ENCODE measurements at regions not wholly inside any gene's neighbourhood (a gene's known extent, or its start where the extent isn't known, plus 50 kb on each side); places are given as distances from the start of the nearest gene placed in this dataset.

DNA sequence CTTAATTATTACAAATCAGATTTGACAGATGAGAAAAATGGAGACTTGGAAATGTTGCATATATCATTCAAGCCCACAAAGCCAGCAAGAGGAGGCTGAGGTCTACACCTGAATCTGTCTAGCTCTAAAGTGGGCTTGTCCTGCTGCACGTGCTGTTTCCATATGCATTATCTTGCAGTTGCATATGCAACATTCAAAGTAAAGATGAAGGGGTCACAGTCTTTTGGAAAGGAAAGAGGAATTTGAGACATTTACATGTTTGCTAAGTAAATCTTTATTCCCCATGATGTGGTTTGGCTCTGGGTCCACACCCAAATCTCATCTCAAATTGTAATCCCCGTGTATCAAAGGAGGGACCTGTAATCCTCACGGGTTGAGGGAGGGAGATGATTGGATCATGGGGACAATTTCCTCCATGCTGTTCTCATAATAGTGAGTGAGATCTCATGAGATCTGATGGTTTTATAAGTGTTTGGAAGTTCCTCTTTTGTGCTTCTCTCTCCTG is 98.3 kb downstream of the BACH1 start:
- Histone ChIP-seq H3K9ac (ENCODE audit: low read depth in 2 of 2, low read length in 2 of 2) (no peak overlapping the region), H3K4me1 (no peaks in the 10 kb centered on the region), H3K27me3 (no peaks in the 10 kb centered on the region), H3K4me3 (no peak overlapping the region), H3K9me3 (no peaks in the 10 kb centered on the region), H3K36me3 (no peaks in the 10 kb centered on the region), H3K27ac (no peak overlapping the region)
- intact Hi-C loops (cut with DNase I), result no loop called here
- TF ChIP-seq, protein P1, sequence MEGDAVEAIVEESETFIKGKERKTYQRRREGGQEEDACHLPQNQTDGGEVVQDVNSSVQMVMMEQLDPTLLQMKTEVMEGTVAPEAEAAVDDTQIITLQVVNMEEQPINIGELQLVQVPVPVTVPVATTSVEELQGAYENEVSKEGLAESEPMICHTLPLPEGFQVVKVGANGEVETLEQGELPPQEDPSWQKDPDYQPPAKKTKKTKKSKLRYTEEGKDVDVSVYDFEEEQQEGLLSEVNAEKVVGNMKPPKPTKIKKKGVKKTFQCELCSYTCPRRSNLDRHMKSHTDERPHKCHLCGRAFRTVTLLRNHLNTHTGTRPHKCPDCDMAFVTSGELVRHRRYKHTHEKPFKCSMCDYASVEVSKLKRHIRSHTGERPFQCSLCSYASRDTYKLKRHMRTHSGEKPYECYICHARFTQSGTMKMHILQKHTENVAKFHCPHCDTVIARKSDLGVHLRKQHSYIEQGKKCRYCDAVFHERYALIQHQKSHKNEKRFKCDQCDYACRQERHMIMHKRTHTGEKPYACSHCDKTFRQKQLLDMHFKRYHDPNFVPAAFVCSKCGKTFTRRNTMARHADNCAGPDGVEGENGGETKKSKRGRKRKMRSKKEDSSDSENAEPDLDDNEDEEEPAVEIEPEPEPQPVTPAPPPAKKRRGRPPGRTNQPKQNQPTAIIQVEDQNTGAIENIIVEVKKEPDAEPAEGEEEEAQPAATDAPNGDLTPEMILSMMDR (IDR thresholded peaks at IDR 0.05), result no peak
- no peak for DNase-seq

GRCh38 chr21:29403301-29403700 is 104.6 kb downstream of the BACH1 start:
- Histone ChIP-seq H3K4me1 (no peaks in the 10 kb centered on the region), H3K9me3 (no peaks in the 10 kb centered on the region), H3K4me3 (no peak overlapping the region), H3K9ac (ENCODE audit: low read depth in 2 of 2, low read length in 2 of 2) (no peak overlapping the region), H3K27me3 (no peaks in the 10 kb centered on the region), H3K36me3 (no peaks in the 10 kb centered on the region), H3K27ac (no peak overlapping the region)
- intact Hi-C loops (cut with DNase I), result no loop called here
- DNase-seq, result no peak
- TF ChIP-seq, protein P1 (IDR thresholded peaks at IDR 0.05), result no peak

DNA sequence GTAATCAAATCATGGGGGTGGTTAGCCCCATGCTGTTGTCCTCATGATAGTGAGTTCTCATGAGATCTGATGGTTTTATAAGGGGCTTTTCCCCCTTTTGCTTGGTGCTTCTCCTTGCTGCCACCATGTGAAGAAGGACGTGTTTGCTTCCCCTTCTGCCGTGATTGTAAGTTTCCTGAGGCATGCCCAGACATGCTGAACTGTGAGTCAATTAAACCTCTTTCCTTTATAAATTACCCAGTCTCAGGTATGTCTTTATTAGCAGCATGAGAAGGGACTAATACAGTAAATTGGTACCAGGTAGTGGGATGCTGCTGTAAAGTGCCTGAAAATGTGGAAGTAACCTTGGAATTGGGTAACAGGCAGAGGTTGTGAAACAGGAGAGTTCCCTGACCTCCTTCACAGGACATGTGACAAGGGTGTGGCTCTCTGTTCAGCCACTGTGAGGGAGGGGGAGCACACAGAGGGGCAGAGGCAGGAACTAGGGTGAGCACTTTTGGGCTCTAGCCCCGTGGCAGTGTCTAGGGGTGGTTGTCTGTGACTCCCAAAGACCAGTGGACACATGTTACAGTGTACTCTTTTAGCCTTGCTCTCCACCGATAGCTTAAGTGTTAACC is 105.3 kb downstream of the BACH1 start:
- intact Hi-C loops (cut with DNase I), result no loop called here
- TF ChIP-seq, protein P1 (IDR thresholded peaks at IDR 0.05), result no peak

DNA sequence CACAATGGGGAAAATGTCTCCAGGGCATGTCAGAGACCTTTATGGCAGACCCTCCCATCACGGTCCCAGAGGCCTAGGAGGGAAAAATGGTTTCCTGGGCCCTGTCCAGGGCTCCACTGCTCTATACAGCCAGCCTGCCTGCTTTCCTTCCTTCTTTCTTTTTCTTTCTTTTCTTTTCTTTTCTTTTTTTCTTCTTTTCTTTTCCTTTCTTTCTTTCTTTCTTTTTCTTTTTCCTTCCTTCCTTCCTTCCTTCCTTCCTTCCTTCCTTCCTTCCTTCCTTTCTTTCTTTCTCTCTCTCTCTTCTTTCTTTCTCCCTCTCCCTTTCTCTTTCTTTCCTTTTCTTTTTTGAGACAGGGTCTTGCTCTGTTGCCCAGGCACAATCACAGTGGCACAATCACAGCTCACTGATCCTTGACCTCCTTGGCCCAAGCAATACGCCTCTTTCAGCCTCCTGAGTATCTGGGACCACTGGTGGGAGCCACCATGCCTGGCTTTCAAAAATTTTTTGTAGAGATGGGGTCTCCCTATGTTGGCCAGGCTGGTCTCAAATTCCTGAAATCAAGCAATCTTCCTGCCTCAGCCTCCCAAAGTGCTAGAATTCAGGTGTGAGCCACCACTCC is 106.9 kb downstream of the BACH1 start:
- intact Hi-C loops (cut with DNase I), result no loop called here
- no peaks in the 10 kb centered on the region for H3K27me3 ChIP-seq
- H3K9me3 ChIP-seq, result no peaks in the 10 kb centered on the region
- H3K36me3 ChIP-seq, result no peaks in the 10 kb centered on the region
- no peak for DNase-seq
- H3K4me3 ChIP-seq, result no peak overlapping the region
- TF ChIP-seq, protein P1 (IDR thresholded peaks at IDR 0.05), result no peak
- no peaks in the 10 kb centered on the region for H3K4me1 ChIP-seq
- no peak overlapping the region for H3K27ac ChIP-seq
- no peak overlapping the region for H3K9ac ChIP-seq (ENCODE audit: low read depth in 2 of 2, low read length in 2 of 2)

More for the DNA sequence above, 105.3 kb downstream of the BACH1 start:
- no peaks in the 10 kb centered on the region for H3K4me1 ChIP-seq
- H3K27me3 ChIP-seq, result no peaks in the 10 kb centered on the region
- H3K27ac ChIP-seq, result no peak overlapping the region
- no peaks in the 10 kb centered on the region for H3K9me3 ChIP-seq
- no peak overlapping the region for H3K4me3 ChIP-seq
- no peak for DNase-seq
- no peaks in the 10 kb centered on the region for H3K36me3 ChIP-seq
- H3K9ac ChIP-seq (ENCODE audit: low read depth in 2 of 2, low read length in 2 of 2), result no peak overlapping the region

- H3K27ac ChIP-seq, result no peak overlapping the region
- no peaks in the 10 kb centered on the region for H3K4me1 ChIP-seq
- H3K9me3 ChIP-seq, result no peaks in the 10 kb centered on the region
- no peak overlapping the region for H3K4me3 ChIP-seq
- no peak overlapping the region for H3K9ac ChIP-seq (ENCODE audit: low read depth in 2 of 2, low read length in 2 of 2)
- H3K27me3 ChIP-seq, result no peaks in the 10 kb centered on the region
- no peaks in the 10 kb centered on the region for H3K36me3 ChIP-seq
- TF ChIP-seq, protein P1 (IDR thresholded peaks at IDR 0.05), result no peak
- intact Hi-C loops (cut with DNase I), result no loop called here
- no peak for DNase-seq
Measured at GRCh38 chr21:29406385-29406784, 107.7 kb downstream of the BACH1 start.

Measured in colonic mucosa (tissue), 4 donors.